Esophagus muscularis mucosa (tissue), 4 donors: ENCODE measurements at regions not wholly inside any gene's neighbourhood (a gene's known extent, or its start where the extent isn't known, plus 50 kb on each side); places are given as distances from the start of the nearest gene placed in this dataset.

Experiments used
- CTCF ChIP-seq, 3 experiments: fragments of 200-600 bp in 2 of 3; fragments of 450-650 bp in 1 of 3; sonication (generic) in 2 of 3; IDR thresholded peaks; one replicate each; pipeline ENCODE4 v1.5.1; 2017 to 2019; ENCODE audit warnings: antibody characterized with exemption in 3 of 3, mild to moderate bottlenecking in 2 of 3, moderate library complexity in 1 of 3
- EP300 ChIP-seq: sonication (generic); formaldehyde crosslinking; IDR thresholded peaks from one replicate; pipeline ENCODE4 v1.6.1; 2017; ENCODE audit warnings: antibody characterized with exemption
- POLR2A ChIP-seq: fragments of 450-650 bp; IDR thresholded peaks from one replicate; pipeline ENCODE4 v1.6.1; 2017; ENCODE audit warnings: antibody characterized with exemption, moderate library complexity, mild to moderate bottlenecking, low read depth
- POLR2AphosphoS5 ChIP-seq, 2 donors: sonication (generic); formaldehyde crosslinking; IDR thresholded peaks; one replicate each; pipeline ENCODE4 v1.6.1; 2017; ENCODE audit warnings: antibody characterized with exemption in 2 of 2

- no peak for TF ChIP-seq CTCF (IDR thresholded peaks at IDR 0.05)
- TF ChIP-seq POLR2A: no peak
- TF ChIP-seq EP300: no peak
- TF ChIP-seq POLR2AphosphoS5 (IDR thresholded peaks at IDR 0.05): no peak
Observed at GRCh38 chr14:62381311-62382070, 619.3 kb downstream of the SNAPC1 start.
